ENCODE measurements at regions not wholly inside any gene's neighbourhood (a gene's known extent, or its start where the extent isn't known, plus 50 kb on each side); places are given as distances from the start of the nearest gene placed in this dataset.

- H3K4me3 ChIP-seq, result no peak overlapping the region
- no peak for TF ChIP-seq POLR2A (IDR thresholded peaks at IDR 0.05)
- no peak for TF ChIP-seq CTCF (IDR thresholded peaks at IDR 0.05)
- TF ChIP-seq POLR2AphosphoS5 (IDR thresholded peaks at IDR 0.05), result no peak
- no peak for TF ChIP-seq EP300 (IDR thresholded peaks at IDR 0.05)
- H3K9me3 ChIP-seq, result peaks cover 0 to 13% (median 0%) of the 10 kb centered on the region in 3 donors
- H3K27me3 ChIP-seq, result no peaks in the 10 kb centered on the region
- 26 to 61% methylated on average over 5 of the region's 5 CpGs for WGBS, 2 donors (ENCODE audit: low coverage in 1 of 2)
- H3K36me3 ChIP-seq, result no peaks in the 10 kb centered on the region
- no peak for ATAC-seq
- no peaks in the 10 kb centered on the region for H3K4me1 ChIP-seq
- no peak overlapping the region for H3K27ac ChIP-seq
These were observed 270.6 kb upstream of the PMFBP1 start for GRCh38 chr16:72442385-72443158.

GRCh38 chr16:72437891-72438290, 265.9 kb upstream of the PMFBP1 start:
- H3K27me3 ChIP-seq, result no peaks in the 10 kb centered on the region
- H3K4me3 ChIP-seq, result no peak overlapping the region
- H3K36me3 ChIP-seq, result no peaks in the 10 kb centered on the region
- no peak for TF ChIP-seq EP300 (IDR thresholded peaks at IDR 0.05)
- no peak for TF ChIP-seq CTCF (IDR thresholded peaks at IDR 0.05)
- no peak for TF ChIP-seq POLR2AphosphoS5 (IDR thresholded peaks at IDR 0.05)
- no peak for TF ChIP-seq POLR2A (IDR thresholded peaks at IDR 0.05)
- H3K4me1 ChIP-seq, result no peaks in the 10 kb centered on the region
- ATAC-seq, result no peak
- H3K27ac ChIP-seq, result no peak overlapping the region
- H3K9me3 ChIP-seq, result peaks cover 0 to 37% (median 0%) of the 10 kb centered on the region in 3 donors

- TF ChIP-seq CTCF (IDR thresholded peaks at IDR 0.05), result no peak
- no peak for TF ChIP-seq EP300 (IDR thresholded peaks at IDR 0.05)
- TF ChIP-seq POLR2AphosphoS5 (IDR thresholded peaks at IDR 0.05), result no peak
- no peak for TF ChIP-seq POLR2A (IDR thresholded peaks at IDR 0.05)
- no peak for ATAC-seq
- WGBS, 2 donors (ENCODE audit: low coverage in 1 of 2), result 71 to 94% methylated on average over 2 of the region's 2 CpGs
These were observed 262.2 kb upstream of the PMFBP1 start for GRCh38 chr16:72434159-72434558.

GRCh38 chr16:72430121-72430520, 258.2 kb upstream of the PMFBP1 start:
- TF ChIP-seq POLR2A (IDR thresholded peaks at IDR 0.05) (no peak), EP300 (IDR thresholded peaks at IDR 0.05) (no peak), POLR2AphosphoS5 (IDR thresholded peaks at IDR 0.05) (no peak), CTCF (IDR thresholded peaks at IDR 0.05) (no peak)
- Histone ChIP-seq H3K4me1 (no peaks in the 10 kb centered on the region), H3K4me3 (no peak overlapping the region), H3K36me3 (no peaks in the 10 kb centered on the region), H3K27ac (no peak overlapping the region), H3K9me3 (peaks cover 0 to 22% (median 0%) of the 10 kb centered on the region in 3 donors), H3K27me3 (no peaks in the 10 kb centered on the region)
- 65 to 78% methylated on average over 2 of the region's 2 CpGs for WGBS, 2 donors (ENCODE audit: low coverage in 1 of 2)
- ATAC-seq, result no peak

More at GRCh38 chr16:72434159-72434558, 262.2 kb upstream of the PMFBP1 start:
- H3K36me3 ChIP-seq, result no peaks in the 10 kb centered on the region
- H3K27me3 ChIP-seq, result no peaks in the 10 kb centered on the region
- no peaks in the 10 kb centered on the region for H3K4me1 ChIP-seq
- no peak overlapping the region for H3K27ac ChIP-seq
- no peak overlapping the region for H3K4me3 ChIP-seq
- H3K9me3 ChIP-seq, result peaks cover 0 to 30% (median 0%) of the 10 kb centered on the region in 3 donors

- Histone ChIP-seq H3K9me3 (peaks cover 0 to 18% (median 0%) of the 10 kb centered on the region in 3 donors), H3K4me1 (no peaks in the 10 kb centered on the region), H3K36me3 (no peaks in the 10 kb centered on the region), H3K27ac (no peak overlapping the region), H3K4me3 (no peak overlapping the region), H3K27me3 (no peaks in the 10 kb centered on the region)
- ATAC-seq, result no peak
- WGBS, 2 donors (ENCODE audit: low coverage in 1 of 2), result 60 to 85% methylated on average over 4 to 5 of the region's 5 CpGs
- TF ChIP-seq CTCF (IDR thresholded peaks at IDR 0.05), result no peak
- TF ChIP-seq POLR2A (IDR thresholded peaks at IDR 0.05), result no peak
- no peak for TF ChIP-seq POLR2AphosphoS5 (IDR thresholded peaks at IDR 0.05)
- no peak for TF ChIP-seq EP300 (IDR thresholded peaks at IDR 0.05)
These were observed 257.7 kb upstream of the PMFBP1 start for GRCh38 chr16:72429671-72430081.
